ENCODE measurements at regions not wholly inside any gene's neighbourhood (a gene's known extent, or its start where the extent isn't known, plus 50 kb on each side); places are given as distances from the start of the nearest gene placed in this dataset.

DNA sequence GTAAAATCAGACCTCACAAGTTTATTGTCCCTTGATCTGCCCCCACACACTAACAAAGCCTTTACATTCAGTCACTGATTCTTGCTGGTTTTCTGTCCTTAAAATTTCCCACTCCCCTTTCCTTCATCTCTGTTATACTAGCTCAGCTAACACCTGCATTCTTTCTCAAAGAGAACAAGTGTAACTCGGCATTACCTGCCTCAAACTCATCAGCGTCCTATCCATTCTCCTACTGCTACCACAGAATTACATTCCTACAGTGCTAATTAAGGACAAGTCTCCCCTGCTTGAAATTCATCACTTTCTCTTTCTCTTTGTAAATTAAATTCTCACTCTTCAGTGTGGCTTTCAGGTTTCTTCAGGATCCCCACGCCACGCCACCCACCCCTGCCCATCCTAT, 773.2 kb downstream of the FRK start:
- Mint-ChIP-seq H3K4me1 (no peaks in the 10 kb centered on the region), H3K4me3 (no peak overlapping the region), H3K27ac (no peak overlapping the region), H3K36me3 (no peaks in the 10 kb centered on the region), H3K27me3 (ENCODE audit: low read depth) (no peaks in the 10 kb centered on the region), H3K9me3 (no peaks in the 10 kb centered on the region)
- TF ChIP-seq CTCF (IDR thresholded peaks at IDR 0.05; ENCODE audit: unreplicated experiment), result no peak
- DNase-seq (ENCODE audit: low spot score in 2 of 2, unreplicated experiment in 2 of 2), result no peak

DNA sequence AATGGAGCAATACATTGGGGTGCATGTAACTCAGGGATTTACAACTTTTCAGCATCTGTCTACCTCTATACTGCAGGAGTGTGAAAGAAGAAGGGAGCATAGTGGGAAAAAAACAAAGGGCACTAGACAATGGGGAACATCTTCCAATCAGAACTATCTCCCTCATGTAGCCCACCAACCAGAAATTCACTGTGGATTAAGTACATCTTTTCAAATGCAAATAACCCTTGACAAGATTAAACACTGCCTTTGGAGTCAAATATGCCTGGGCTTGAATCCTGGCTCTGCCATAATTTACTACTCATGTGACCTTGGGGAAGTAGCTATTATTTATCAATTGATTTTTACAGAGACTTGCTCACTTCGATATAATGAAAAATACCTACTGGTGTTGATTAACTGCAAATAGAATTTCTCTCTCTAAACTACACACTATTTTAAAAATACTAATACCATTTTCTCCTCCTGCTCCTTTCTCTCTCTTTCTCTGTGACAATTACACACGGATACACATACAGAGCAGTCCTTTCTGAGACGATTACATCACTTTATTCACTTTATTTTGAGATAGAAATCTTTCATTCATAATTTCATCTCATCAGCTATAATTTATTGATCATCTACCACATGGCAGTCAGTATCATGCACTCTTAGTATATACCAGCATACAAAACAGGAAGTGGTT, 783.7 kb downstream of the FRK start:
- TF ChIP-seq CTCF (IDR thresholded peaks at IDR 0.05; ENCODE audit: unreplicated experiment), result no peak
- no peak for DNase-seq (ENCODE audit: low spot score in 2 of 2, unreplicated experiment in 2 of 2)
- Mint-ChIP-seq H3K27ac (no peak overlapping the region), H3K4me3 (no peak overlapping the region), H3K27me3 (ENCODE audit: low read depth) (peaks cover 4% of the 10 kb centered on the region), H3K4me1 (peaks cover 4% of the 10 kb centered on the region), H3K9me3 (peaks cover 1% of the 10 kb centered on the region), H3K36me3 (no peaks in the 10 kb centered on the region)

DNA sequence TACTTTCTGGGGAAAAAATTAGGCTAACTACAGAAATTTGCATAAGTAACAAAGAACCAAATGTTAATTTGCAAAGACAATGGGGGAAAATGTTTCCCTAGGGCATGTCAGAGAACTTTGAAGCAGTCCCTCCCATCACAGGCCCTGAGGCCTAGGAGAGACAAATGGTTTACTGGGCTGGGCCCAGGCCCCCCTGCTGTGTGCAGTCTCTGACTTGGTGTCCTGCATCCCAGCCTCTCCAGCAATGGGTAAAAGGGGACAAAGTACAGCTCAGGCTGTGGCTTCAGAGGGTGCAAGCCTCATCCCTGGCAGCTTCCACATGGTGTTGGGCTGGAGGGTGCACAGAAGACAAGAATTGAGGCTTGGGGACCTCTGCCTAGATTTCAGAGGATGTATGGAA, 788.4 kb downstream of the FRK start:
- H3K9me3 Mint-ChIP-seq, result peaks cover 3% of the 10 kb centered on the region
- peaks cover 4% of the 10 kb centered on the region for H3K27me3 Mint-ChIP-seq (ENCODE audit: low read depth)
- no peak for DNase-seq (ENCODE audit: low spot score in 2 of 2, unreplicated experiment in 2 of 2)
- no peak for TF ChIP-seq CTCF (IDR thresholded peaks at IDR 0.05; ENCODE audit: unreplicated experiment)
- no peak overlapping the region for H3K4me3 Mint-ChIP-seq
- no peak overlapping the region for H3K27ac Mint-ChIP-seq
- no peaks in the 10 kb centered on the region for H3K36me3 Mint-ChIP-seq
- peaks cover 4% of the 10 kb centered on the region for H3K4me1 Mint-ChIP-seq

DNA sequence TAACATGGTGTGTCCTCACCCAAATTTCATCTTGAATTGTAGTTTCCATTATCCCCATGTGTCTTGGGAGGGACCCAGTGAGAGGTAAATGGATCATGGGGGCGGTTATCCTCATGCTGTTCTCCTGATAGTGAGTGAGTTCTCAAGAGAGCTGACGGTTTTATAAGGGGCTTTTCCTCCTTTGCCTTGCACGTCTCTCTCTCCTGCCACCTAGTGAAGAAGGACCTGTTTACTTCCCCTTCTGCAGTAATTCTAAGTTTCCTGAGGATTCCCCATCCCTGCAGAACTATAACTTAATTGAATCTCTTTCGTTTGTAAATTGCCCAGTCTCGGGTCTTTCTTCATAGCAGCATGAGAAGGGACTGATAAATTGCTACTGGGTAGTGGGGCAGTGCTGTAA, 789.3 kb downstream of the FRK start:
- Mint-ChIP-seq H3K27ac (no peak overlapping the region), H3K4me1 (peaks cover 4% of the 10 kb centered on the region), H3K4me3 (no peak overlapping the region), H3K9me3 (peaks cover 3% of the 10 kb centered on the region), H3K27me3 (ENCODE audit: low read depth) (peaks cover 4% of the 10 kb centered on the region), H3K36me3 (no peaks in the 10 kb centered on the region)
- no peak for DNase-seq (ENCODE audit: low spot score in 2 of 2, unreplicated experiment in 2 of 2)
- no peak for TF ChIP-seq CTCF (IDR thresholded peaks at IDR 0.05; ENCODE audit: unreplicated experiment)

DNA sequence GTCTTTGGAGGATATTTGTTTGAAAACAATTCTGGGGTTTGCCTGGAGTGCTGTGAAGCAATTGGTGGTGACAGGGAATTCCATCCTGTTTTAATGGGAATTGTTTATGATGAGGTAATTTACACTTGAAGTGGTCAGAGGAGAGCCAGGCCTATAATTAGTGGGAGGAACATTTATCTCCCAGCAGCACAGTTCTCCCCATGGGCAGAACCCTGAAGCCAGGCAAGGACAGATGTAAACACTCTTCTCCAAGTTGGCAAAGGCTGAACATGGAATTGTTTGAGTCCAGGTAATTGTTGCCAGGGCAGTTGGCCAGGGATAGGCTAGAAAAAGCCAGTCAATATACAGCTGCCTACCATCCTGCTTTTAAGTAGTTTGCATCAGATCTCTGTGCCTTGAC, 789.7 kb downstream of the FRK start:
- Mint-ChIP-seq H3K27me3 (ENCODE audit: low read depth) (peaks cover 4% of the 10 kb centered on the region), H3K9me3 (peaks cover 3% of the 10 kb centered on the region), H3K36me3 (no peaks in the 10 kb centered on the region), H3K27ac (no peak overlapping the region), H3K4me3 (no peak overlapping the region), H3K4me1 (peaks cover 4% of the 10 kb centered on the region)
- TF ChIP-seq CTCF (IDR thresholded peaks at IDR 0.05; ENCODE audit: unreplicated experiment), result no peak
- DNase-seq (ENCODE audit: low spot score in 2 of 2, unreplicated experiment in 2 of 2), result no peak

DNA sequence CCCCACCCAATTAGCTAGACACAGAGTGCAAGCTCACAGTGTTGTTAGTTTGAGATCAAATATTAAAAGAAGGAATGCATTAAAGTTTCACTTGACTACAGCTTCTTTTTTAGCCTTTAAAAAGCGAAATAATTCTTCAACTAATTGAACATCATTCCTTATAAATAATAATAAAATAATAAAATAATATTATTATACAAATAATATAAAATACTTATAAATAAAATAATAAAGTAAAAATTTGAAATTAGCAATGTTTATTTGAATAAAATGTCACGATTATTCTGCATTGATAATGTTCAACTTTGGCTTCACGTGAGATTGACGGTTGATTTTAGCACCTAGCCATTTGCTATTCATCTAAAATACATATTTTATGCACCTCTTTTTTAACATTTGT, 819.3 kb downstream of the FRK start:
- no peak for TF ChIP-seq CTCF (IDR thresholded peaks at IDR 0.05; ENCODE audit: unreplicated experiment)
- Mint-ChIP-seq H3K9me3 (peaks cover 16% of the 10 kb centered on the region), H3K27me3 (ENCODE audit: low read depth) (no peaks in the 10 kb centered on the region), H3K36me3 (no peaks in the 10 kb centered on the region), H3K4me3 (no peak overlapping the region), H3K27ac (no peak overlapping the region), H3K4me1 (no peaks in the 10 kb centered on the region)
- DNase-seq (ENCODE audit: low spot score in 2 of 2, unreplicated experiment in 2 of 2), result no peak

Data from mesothelial cell of epicardium (in vitro differentiated cells).